PC-9 (cell line): ENCODE measurements at regions not wholly inside any gene's neighbourhood (a gene's known extent, or its start where the extent isn't known, plus 50 kb on each side); places are given as distances from the start of the nearest gene placed in this dataset.

Source experiments
- BruUV-seq: library from RNA; stranded (reverse); fragments of 400-500 nt; replicated peaks from 2 replicates; lab custom pipeline; 2021; lab: Mats Ljungman, UMichigan
- CTCF ChIA-PET: fragments of 300-600 bp; sonication (Branson Sonifier 250); formaldehyde crosslinking; loops from one replicate; lab custom pipeline; 2022; ENCODE audit warnings: antibody characterized with exemption; lab: Charles Lee
- POLR2A ChIA-PET: fragments of 300-600 bp; sonication (Branson Sonifier 250); formaldehyde crosslinking; loops from one replicate; lab custom pipeline; 2022; ENCODE audit warnings: antibody characterized with exemption; ENCODE audit not compliant: unreplicated experiment; lab: Charles Lee
- DNase-seq, 2 experiments: peaks; one replicate each; pipeline versions ENCODE4 v3.0.0 to v3.0.0-alpha.2; 2015 to 2022; ENCODE audit warnings: mixed read lengths in 1 of 2
- H2AFZ ChIP-seq: fragments of 200-600 bp; sonication (generic); 2 replicates; pipeline ENCODE4 v1.8.1; 2017; ENCODE audit warnings: antibody characterized with exemption
- H3F3A ChIP-seq: fragments of 200-600 bp; sonication (generic); 2 replicates; pipeline ENCODE4 v1.8.1; 2017; ENCODE audit warnings: antibody characterized with exemption, mild to moderate bottlenecking, low read depth; ENCODE audit not compliant: insufficient read depth
- H3K27ac ChIP-seq: fragments of 200-600 bp; sonication (generic); 2 replicates; pipeline ENCODE4 v1.6.1; 2016; ENCODE audit warnings: mixed run types
- H3K27me3 ChIP-seq: fragments of 200-600 bp; sonication (generic); 2 replicates; pipeline ENCODE4 v1.6.1; 2016; ENCODE audit warnings: low read depth, mixed run types; ENCODE audit not compliant: insufficient read depth
- H3K36me3 ChIP-seq: fragments of 200-600 bp; sonication (generic); 2 replicates; pipeline ENCODE4 v1.6.1; 2016; ENCODE audit warnings: low read depth, mixed run types
- H3K4me1 ChIP-seq: fragments of 200-600 bp; sonication (generic); replicated peaks from 2 replicates; pipeline ENCODE4 v1.6.1; 2016; ENCODE audit warnings: mixed run types; ENCODE audit not compliant: insufficient read depth
- H3K4me2 ChIP-seq: fragments of 200-600 bp; sonication (generic); 2 replicates; pipeline ENCODE4 v1.6.1; 2017; ENCODE audit warnings: mixed run types
- H3K4me3 ChIP-seq: fragments of 200-600 bp; sonication (generic); 2 replicates; pipeline ENCODE4 v1.6.1; 2016; ENCODE audit warnings: mixed run types
- H3K79me2 ChIP-seq: fragments of 200-600 bp; sonication (generic); 2 replicates; pipeline ENCODE4 v1.6.1; 2017; ENCODE audit warnings: low read depth, mixed run types
- H3K9me2 ChIP-seq: fragments of 200-600 bp; sonication (generic); 2 replicates; pipeline ENCODE4 v1.8.1; 2017; ENCODE audit warnings: mild to moderate bottlenecking; ENCODE audit not compliant: insufficient read depth
- H3K9me3 ChIP-seq: fragments of 200-600 bp; sonication (generic); 2 replicates; pipeline ENCODE4 v1.8.1; 2016; ENCODE audit warnings: low read depth; ENCODE audit not compliant: insufficient read depth
- H4K20me1 ChIP-seq: fragments of 200-600 bp; sonication (generic); 2 replicates; pipeline ENCODE4 v1.8.1; 2017; ENCODE audit not compliant: insufficient read depth
- CTCF ChIP-seq: fragments of 200-600 bp; sonication (generic); conservative IDR thresholded peaks from 2 replicates; pipeline ENCODE4 v1.6.1; 2017; ENCODE audit warnings: mixed run types, antibody characterized with exemption, mild to moderate bottlenecking, moderate library complexity
- EZH2 ChIP-seq: fragments of 200-600 bp; sonication (generic); IDR thresholded peaks from 2 replicates; pipeline ENCODE4 v1.8.0; 2017; ENCODE audit warnings: antibody characterized with exemption, low read depth
- intact Hi-C: fragments of 100-400 bp; cut with micrococcal nuclease; formaldehyde crosslinking; loops from one replicate; pipeline ENCODE4 v1.10.0; 2022; ENCODE audit not compliant: unreplicated experiment

GRCh38 chr7:19464751-19465150, 244.1 kb downstream of the POLR1F start:
- POLR2A ChIA-PET, result no interaction called here
- TF ChIP-seq CTCF (no peak), EZH2 (no peak)
- intact Hi-C loops, result no loop called here

GRCh38 chr7:19464241-19464640, 244.6 kb downstream of the POLR1F start:
- Histone ChIP-seq H3K4me3 (no peak overlapping the region), H3K79me2 (no peaks in the 10 kb centered on the region), H3K36me3 (no peaks in the 10 kb centered on the region), H3K9me2 (no peaks in the 10 kb centered on the region), H3K27ac (no peak overlapping the region), H2AFZ (no peak overlapping the region), H4K20me1 (no peaks in the 10 kb centered on the region), H3K9me3 (no peaks in the 10 kb centered on the region), H3K4me2 (no peak overlapping the region), H3F3A (no peaks in the 10 kb centered on the region), H3K27me3 (no peaks in the 10 kb centered on the region), H3K4me1 (no peaks in the 10 kb centered on the region)
- DNase-seq, result no peak
- CTCF ChIA-PET, result no interaction called here
- POLR2A ChIA-PET, result no interaction called here
- no TSS peak for BruUV-seq
- intact Hi-C loops, result no loop called here
- TF ChIP-seq CTCF, result no peak
- no peak for TF ChIP-seq EZH2

More at GRCh38 chr7:19464751-19465150, 244.1 kb downstream of the POLR1F start:
- Histone ChIP-seq H3K9me2 (no peaks in the 10 kb centered on the region), H3F3A (no peaks in the 10 kb centered on the region), H3K4me3 (no peak overlapping the region), H3K4me1 (no peaks in the 10 kb centered on the region), H3K9me3 (no peaks in the 10 kb centered on the region), H3K36me3 (no peaks in the 10 kb centered on the region), H2AFZ (no peak overlapping the region), H3K4me2 (no peak overlapping the region), H3K27ac (no peak overlapping the region), H3K27me3 (no peaks in the 10 kb centered on the region), H4K20me1 (no peaks in the 10 kb centered on the region), H3K79me2 (no peaks in the 10 kb centered on the region)
- BruUV-seq, result no TSS peak
- no peak for DNase-seq
- CTCF ChIA-PET, result no interaction called here

GRCh38 chr7:19463581-19463980, 245.3 kb downstream of the POLR1F start:
- H3K4me1 ChIP-seq, result no peaks in the 10 kb centered on the region
- no peaks in the 10 kb centered on the region for H3K9me2 ChIP-seq
- CTCF ChIA-PET, result no interaction called here
- no peaks in the 10 kb centered on the region for H3F3A ChIP-seq
- no peaks in the 10 kb centered on the region; the same call in 1 of the 2 replicates for H3K9me3 ChIP-seq
- DNase-seq, result no peak
- H3K27me3 ChIP-seq, result no peaks in the 10 kb centered on the region
- no peaks in the 10 kb centered on the region for H3K79me2 ChIP-seq
- no TSS peak for BruUV-seq
- no peak overlapping the region for H3K4me2 ChIP-seq
- no peak overlapping the region for H3K4me3 ChIP-seq
- no peak overlapping the region for H3K27ac ChIP-seq
- H3K36me3 ChIP-seq, result no peaks in the 10 kb centered on the region
- intact Hi-C loops, result no loop called here
- no peak overlapping the region for H2AFZ ChIP-seq
- no peak for TF ChIP-seq EZH2
- no peak for TF ChIP-seq CTCF
- H4K20me1 ChIP-seq, result no peaks in the 10 kb centered on the region
- POLR2A ChIA-PET, result no interaction called here
